Neural cell (in vitro differentiated cells): ENCODE measurements at regions not wholly inside any gene's neighbourhood (a gene's known extent, or its start where the extent isn't known, plus 50 kb on each side); places are given as distances from the start of the nearest gene placed in this dataset.

Source experiments
- H2AFZ ChIP-seq: fragments of 200-600, 300-800 bp; sonication (generic), shearing (Covaris generic); 2 replicates; pipeline ENCODE4 v1.6.0; 2014; ENCODE audit warnings: low read depth, mild to moderate bottlenecking, antibody characterized with exemption, low read length, moderate library complexity
- H3F3A ChIP-seq: fragments of 200-600 bp; shearing (Covaris generic); 2 replicates; pipeline ENCODE4 v1.6.1; 2016; ENCODE audit warnings: mild to moderate bottlenecking, moderate library complexity, mixed read lengths, antibody characterized with exemption, low read length; ENCODE audit not compliant: insufficient read depth, poor library complexity, severe bottlenecking
- H3K27ac ChIP-seq: fragments of 200-600, 300-800 bp; sonication (generic), shearing (Covaris generic); 2 replicates; pipeline ENCODE4 v1.5.1; 2014; ENCODE audit warnings: mild to moderate bottlenecking, low read length, moderate library complexity
- H3K27me3 ChIP-seq: fragments of 300-800, 200-600 bp; sonication (generic), shearing (Covaris generic); 2 replicates; pipeline ENCODE4 v1.6.0; 2014; ENCODE audit warnings: mild to moderate bottlenecking, low read depth, low read length, moderate library complexity; ENCODE audit not compliant: insufficient read depth
- H3K36me3 ChIP-seq: fragments of 300-800, 200-600 bp; sonication (generic), shearing (Covaris generic); 2 replicates; pipeline ENCODE4 v1.5.1; 2014; ENCODE audit warnings: mild to moderate bottlenecking, antibody characterized with exemption, low read length, moderate library complexity; ENCODE audit not compliant: insufficient read depth
- H3K4me2 ChIP-seq: fragments of 300-800, 200-600 bp; sonication (generic), shearing (Covaris generic); 2 replicates; pipeline ENCODE4 v1.6.0; 2014; ENCODE audit warnings: mild to moderate bottlenecking, low read length
- H3K4me3 ChIP-seq: fragments of 300-800, 200-600 bp; sonication (generic), shearing (Covaris generic); 2 replicates; pipeline ENCODE4 v1.5.1; 2014; ENCODE audit warnings: mild to moderate bottlenecking, low read length, moderate library complexity
- H3K79me2 ChIP-seq: fragments of 200-600 bp; shearing (Covaris generic); replicated peaks from 2 replicates; pipeline ENCODE4 v1.6.0; 2014; ENCODE audit warnings: mild to moderate bottlenecking, low read length, moderate library complexity; ENCODE audit not compliant: insufficient read depth
- H3K9ac ChIP-seq: fragments of 300-800, 200-600 bp; sonication (generic), shearing (Covaris generic); 2 replicates; pipeline ENCODE4 v1.6.1; 2016; ENCODE audit warnings: mild to moderate bottlenecking, low read length, mixed read lengths
- H3K9me2 ChIP-seq: fragments of 200-600 bp; shearing (Covaris generic); 2 replicates; pipeline ENCODE4 v1.6.1; 2016; ENCODE audit warnings: mild to moderate bottlenecking, low read length, mixed read lengths; ENCODE audit not compliant: insufficient read depth
- H3K9me3 ChIP-seq: fragments of 200-600, 300-800 bp; sonication (generic), shearing (Covaris generic); 2 replicates; pipeline ENCODE4 v1.6.1; 2016; ENCODE audit warnings: mild to moderate bottlenecking, mixed run types, low read length, moderate library complexity, mixed read lengths
- H4K20me1 ChIP-seq: fragments of 200-600 bp; shearing (Covaris generic); 2 replicates; pipeline ENCODE4 v1.6.1; 2016; ENCODE audit warnings: mild to moderate bottlenecking, mixed run types; ENCODE audit not compliant: insufficient read depth
- CTCF ChIP-seq: fragments of 450-650 bp; IDR thresholded peaks from 2 replicates; pipeline ENCODE4 v1.5.1; 2014; ENCODE audit warnings: antibody characterized with exemption, mild to moderate bottlenecking, moderate library complexity; ENCODE audit not compliant: poor library complexity, severe bottlenecking
- EP300 ChIP-seq: fragments of 450-650 bp; conservative IDR thresholded peaks from 2 replicates; pipeline ENCODE4 v1.6.1; 2014; ENCODE audit warnings: antibody characterized with exemption, mild to moderate bottlenecking, moderate library complexity; ENCODE audit not compliant: poor library complexity, severe bottlenecking
- EZH2 ChIP-seq: fragments of 200-600, 300-800 bp; shearing (Covaris generic), sonication (generic); IDR thresholded peaks from 2 replicates; pipeline ENCODE4 v1.6.1; 2014; ENCODE audit warnings: antibody characterized with exemption, low read length, borderline replicate concordance, mild to moderate bottlenecking; ENCODE audit not compliant: insufficient read depth, poor library complexity, severe bottlenecking
- MXI1 ChIP-seq: fragments of 450-650 bp; conservative IDR thresholded peaks from 2 replicates; pipeline ENCODE4 v1.6.1; 2014; ENCODE audit warnings: antibody characterized with exemption, mild to moderate bottlenecking; ENCODE audit not compliant: poor library complexity, severe bottlenecking
- POLR2AphosphoS5 ChIP-seq: IDR thresholded peaks from 2 replicates; pipeline ENCODE4 v1.6.1; 2012
- RAD21 ChIP-seq: fragments of 450-650 bp; conservative IDR thresholded peaks from 2 replicates; pipeline ENCODE4 v1.6.1; 2014; ENCODE audit warnings: antibody characterized with exemption, mild to moderate bottlenecking, moderate library complexity
- REST ChIP-seq: IDR thresholded peaks from 2 replicates; pipeline ENCODE4 v1.6.1; 2012; ENCODE audit warnings: borderline replicate concordance
- SMC3 ChIP-seq: fragments of 450-650 bp; conservative IDR thresholded peaks from 2 replicates; pipeline ENCODE4 v1.6.1; 2014; ENCODE audit warnings: antibody characterized with exemption, mild to moderate bottlenecking, moderate library complexity; ENCODE audit not compliant: poor library complexity
- TAF1 ChIP-seq: IDR thresholded peaks from 2 replicates; pipeline ENCODE4 v1.6.1; 2012; ENCODE audit warnings: low read depth

DNA sequence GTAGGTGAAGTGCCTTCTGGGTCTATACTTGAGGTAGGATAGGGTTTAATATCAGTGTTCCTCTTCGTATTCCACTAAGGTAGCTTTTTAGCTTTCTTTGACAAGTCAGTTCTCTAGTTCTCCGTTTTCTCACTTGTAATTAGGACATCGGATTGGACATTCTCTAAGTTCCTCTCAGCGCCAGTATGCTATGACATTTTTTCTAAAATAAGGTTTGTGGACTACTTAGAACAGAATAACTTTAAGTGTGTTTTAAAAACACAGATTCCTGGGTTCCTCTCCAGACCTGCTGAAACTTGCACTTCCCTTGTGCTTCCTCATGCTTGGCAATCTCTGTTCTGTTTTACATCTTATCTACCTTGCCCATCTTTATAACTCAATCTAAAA is 69.3 kb upstream of the YWHAQ start:
- Histone ChIP-seq H4K20me1 (no peaks in the 10 kb centered on the region), H3K27ac (no peak overlapping the region), H3K9me3 (no peaks in the 10 kb centered on the region), H3K4me2 (no peak overlapping the region), H2AFZ (no peak overlapping the region), H3K27me3 (no peaks in the 10 kb centered on the region), H3K9me2 (no peaks in the 10 kb centered on the region), H3K9ac (no peak overlapping the region), H3K36me3 (no peaks in the 10 kb centered on the region), H3K79me2 (no peaks in the 10 kb centered on the region), H3K4me3 (no peak overlapping the region), H3F3A (no peaks in the 10 kb centered on the region)
- TF ChIP-seq SMC3 (no peak), TAF1 (no peak), MXI1 (no peak), CTCF (no peak), REST (no peak), RAD21 (no peak), EZH2 (no peak), POLR2AphosphoS5 (no peak), EP300 (no peak)

GRCh38 chr2:9702604-9703084 is 71.8 kb upstream of the YWHAQ start:
- Histone ChIP-seq H2AFZ (no peak overlapping the region), H3K27me3 (no peaks in the 10 kb centered on the region)

More at GRCh38 chr2:9702604-9703084, 71.8 kb upstream of the YWHAQ start:
- no peaks in the 10 kb centered on the region for H4K20me1 ChIP-seq
- H3K9ac ChIP-seq: no peak overlapping the region
- no peaks in the 10 kb centered on the region for H3K36me3 ChIP-seq
- TF ChIP-seq SMC3 (no peak), MXI1 (no peak), RAD21 (no peak), EP300 (no peak), REST (no peak), TAF1 (no peak), CTCF (no peak), EZH2 (no peak), POLR2AphosphoS5 (no peak)
- H3K9me3 ChIP-seq: no peaks in the 10 kb centered on the region
- no peak overlapping the region for H3K4me3 ChIP-seq
- no peaks in the 10 kb centered on the region for H3K9me2 ChIP-seq
- no peak overlapping the region for H3K4me2 ChIP-seq
- no peaks in the 10 kb centered on the region for H3K79me2 ChIP-seq
- no peaks in the 10 kb centered on the region for H3F3A ChIP-seq
- H3K27ac ChIP-seq: no peak overlapping the region
